Small intestine (tissue), 7 donors: ENCODE measurements at regions not wholly inside any gene's neighbourhood (a gene's known extent, or its start where the extent isn't known, plus 50 kb on each side); places are given as distances from the start of the nearest gene placed in this dataset.

ENCODE experiments used
- DNase-seq, 2 donors: peaks; one replicate each; pipeline versions ENCODE4 v3.0.0 to v3.0.0-alpha.2; 2013
- FAIRE-seq: peaks from 2 replicates; lab custom pipeline; 2012; peaks lifted over from hg19 to GRCh38; lab: Jason Lieb, UNC
- H3K27ac ChIP-seq, 3 donors: one replicate each; pipeline ENCODE4 v1.5.1; 2013; ENCODE audit warnings: low read length in 2 of 3, mild to moderate bottlenecking in 2 of 3, control low read depth in 1 of 3, inconsistent platforms in 1 of 3, low read depth in 1 of 3, moderate library complexity in 1 of 3
- H3K27me3 ChIP-seq, 3 donors: one replicate each; pipeline ENCODE4 v1.6.1; 2013; ENCODE audit warnings: low read length in 3 of 3, inconsistent platforms in 1 of 3; ENCODE audit not compliant: control insufficient read depth in 3 of 3, insufficient read depth in 3 of 3
- H3K36me3 ChIP-seq, 3 donors: one replicate each; pipeline ENCODE4 v1.6.1; 2013; ENCODE audit warnings: low read length in 3 of 3, inconsistent platforms in 1 of 3, low read depth in 1 of 3, mild to moderate bottlenecking in 1 of 3, moderate library complexity in 1 of 3; ENCODE audit not compliant: control insufficient read depth in 3 of 3, insufficient read depth in 2 of 3
- H3K4me1 ChIP-seq, 3 donors: one replicate each; pipeline ENCODE4 v1.6.1; 2013; ENCODE audit warnings: low read length in 2 of 3, inconsistent platforms in 1 of 3, low read depth in 1 of 3, mild to moderate bottlenecking in 1 of 3, moderate library complexity in 1 of 3; ENCODE audit not compliant: control insufficient read depth in 3 of 3, insufficient read depth in 2 of 3
- H3K4me3 ChIP-seq, 3 donors: one replicate each; pipeline ENCODE4 v1.5.1; 2013; ENCODE audit warnings: low read length in 3 of 3, control low read depth in 1 of 3, inconsistent platforms in 1 of 3, low read depth in 1 of 3, mild to moderate bottlenecking in 1 of 3, moderate library complexity in 1 of 3
- H3K9me3 ChIP-seq, 2 donors: one replicate each; pipeline ENCODE4 v1.6.1; 2013; ENCODE audit warnings: low read depth in 1 of 2, low read length in 1 of 2; ENCODE audit not compliant: control insufficient read depth in 2 of 2, insufficient read depth in 1 of 2
- WGBS, 3 donors: extraction: QIAGEN DNeasy Blood & Tissue Kit; methylation state at CpG; one replicate each; pipeline ENCODE4 v1.1.7; 2013; 5-methylcytosine and 5-hydroxymethylcytosine counted together
- donor health status: healthy with polysubstance abuse.
- donor health status: control.
- donor health status: control.
- donor health status: Bipolar disorder and iron deficiency.
- donor health status: healthy.

DNA sequence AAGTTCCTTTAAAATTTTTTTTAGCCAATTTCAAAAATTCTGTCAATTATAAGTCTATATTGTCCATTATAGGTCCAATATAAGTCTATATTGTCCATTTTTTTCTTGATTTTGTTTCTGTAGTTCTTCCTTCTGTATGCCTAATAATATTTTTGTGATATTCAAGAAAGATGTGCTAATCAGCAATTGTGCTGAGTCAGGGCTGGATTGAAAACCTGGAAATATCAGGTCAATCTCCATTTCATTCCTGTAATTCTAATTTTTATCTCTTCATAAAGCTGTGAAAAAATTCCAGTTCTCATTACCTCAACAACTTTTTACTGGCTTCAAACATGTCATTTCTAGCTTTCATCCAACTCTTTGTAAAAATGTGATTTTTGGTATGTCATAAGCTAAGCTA lies 353.7 kb downstream of the SLITRK6 start:
- Histone ChIP-seq H3K4me3 (no peak overlapping the region), H3K36me3 (no peaks in the 10 kb centered on the region), H3K27ac (no peak overlapping the region), H3K9me3 (no peaks in the 10 kb centered on the region), H3K4me1 (no peaks in the 10 kb centered on the region), H3K27me3 (no peaks in the 10 kb centered on the region)
- FAIRE-seq (no peak), DNase-seq (no peak)

DNA sequence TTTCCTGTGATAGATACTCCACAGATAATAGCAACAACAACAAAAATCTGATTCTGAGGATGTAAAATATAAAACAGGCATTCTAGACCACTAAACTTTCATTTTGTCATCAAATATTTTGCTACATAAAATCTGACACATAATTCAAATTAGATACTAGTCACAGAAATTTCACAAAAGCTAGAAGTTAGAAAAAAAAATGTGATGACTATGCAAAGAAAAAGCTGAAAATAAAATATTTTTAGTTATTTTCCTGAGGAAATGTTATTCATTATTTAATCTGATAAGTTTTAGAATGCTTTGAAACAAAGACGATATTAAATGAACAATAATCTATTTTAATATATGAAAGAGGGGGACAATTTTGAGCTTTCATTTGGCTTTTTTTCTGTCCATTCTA lies 357.2 kb downstream of the SLITRK6 start:
- no peak for FAIRE-seq
- no peaks in the 10 kb centered on the region for H3K4me1 ChIP-seq
- H3K9me3 ChIP-seq, result no peaks in the 10 kb centered on the region
- H3K27ac ChIP-seq, result no peak overlapping the region
- WGBS, 3 donors, result 89 to 93% (median 92%) methylated on average over 1 of the region's 1 CpG
- DNase-seq, result no peak
- H3K4me3 ChIP-seq, result no peak overlapping the region
- no peaks in the 10 kb centered on the region for H3K36me3 ChIP-seq
- H3K27me3 ChIP-seq, result no peaks in the 10 kb centered on the region

DNA sequence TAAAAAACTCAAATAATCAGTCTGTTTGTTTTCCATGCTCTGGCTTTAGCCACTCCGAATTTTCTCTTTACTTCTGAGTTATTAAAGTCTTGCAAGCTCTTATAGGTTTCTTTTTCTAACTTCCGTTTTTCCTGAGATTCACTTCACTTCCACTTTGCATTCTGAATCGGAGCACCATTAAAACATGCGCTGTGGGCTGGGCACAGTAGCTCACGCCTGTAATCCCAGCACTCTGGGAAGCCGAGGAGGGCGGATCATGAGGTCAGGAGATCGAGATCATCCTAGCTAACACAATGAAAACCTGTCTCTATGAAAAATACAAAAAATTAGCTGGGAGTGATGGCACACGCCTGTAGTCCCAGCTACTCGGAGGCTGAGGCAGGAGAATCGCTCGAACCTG lies 357.9 kb downstream of the SLITRK6 start:
- 87 to 92% (median 91%) methylated on average over 12 of the region's 12 CpGs for WGBS, 3 donors
- no peaks in the 10 kb centered on the region for H3K4me1 ChIP-seq

DNA sequence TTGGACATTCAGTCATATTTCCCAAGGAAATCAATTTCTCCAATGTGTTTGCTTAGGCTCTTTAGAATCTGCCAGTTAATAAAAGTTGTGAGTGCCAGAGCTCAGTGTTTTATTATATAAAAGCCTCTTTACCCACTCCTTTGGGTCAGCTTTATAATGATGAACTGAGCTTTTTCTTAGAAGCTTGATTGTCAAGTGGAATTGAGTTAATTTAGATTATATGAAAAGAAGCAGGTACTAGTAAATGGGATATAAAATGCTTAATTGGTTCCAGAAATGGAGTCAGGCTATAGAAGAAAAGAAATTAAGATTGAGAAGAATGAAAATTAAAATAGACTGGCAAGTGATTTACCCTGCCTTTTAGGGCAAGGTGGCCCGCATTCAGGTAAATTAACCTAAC lies 363.2 kb downstream of the SLITRK6 start:
- Histone ChIP-seq H3K4me3 (no peak overlapping the region), H3K36me3 (no peaks in the 10 kb centered on the region), H3K9me3 (peaks cover 0 to 8% of the 10 kb centered on the region in 2 donors), H3K4me1 (no peaks in the 10 kb centered on the region), H3K27ac (no peak overlapping the region), H3K27me3 (no peaks in the 10 kb centered on the region)
- FAIRE-seq (no peak), DNase-seq (no peak)
- 87 to 98% (median 97%) methylated on average over 1 of the region's 1 CpG for WGBS, 3 donors

More for the DNA sequence above, 357.9 kb downstream of the SLITRK6 start:
- Histone ChIP-seq H3K27ac (no peak overlapping the region), H3K4me3 (no peak overlapping the region), H3K27me3 (no peaks in the 10 kb centered on the region), H3K9me3 (no peaks in the 10 kb centered on the region), H3K36me3 (no peaks in the 10 kb centered on the region)
- FAIRE-seq, result no peak
- DNase-seq, result no peak

GRCh38 chr13:85434927-85435326 lies 364.3 kb downstream of the SLITRK6 start:
- Histone ChIP-seq H3K4me3 (no peak overlapping the region), H3K9me3 (peaks cover 0 to 13% of the 10 kb centered on the region in 2 donors), H3K27me3 (no peaks in the 10 kb centered on the region), H3K36me3 (no peaks in the 10 kb centered on the region), H3K27ac (no peak overlapping the region), H3K4me1 (no peaks in the 10 kb centered on the region)
- no peak for FAIRE-seq
- DNase-seq, result no peak

DNA sequence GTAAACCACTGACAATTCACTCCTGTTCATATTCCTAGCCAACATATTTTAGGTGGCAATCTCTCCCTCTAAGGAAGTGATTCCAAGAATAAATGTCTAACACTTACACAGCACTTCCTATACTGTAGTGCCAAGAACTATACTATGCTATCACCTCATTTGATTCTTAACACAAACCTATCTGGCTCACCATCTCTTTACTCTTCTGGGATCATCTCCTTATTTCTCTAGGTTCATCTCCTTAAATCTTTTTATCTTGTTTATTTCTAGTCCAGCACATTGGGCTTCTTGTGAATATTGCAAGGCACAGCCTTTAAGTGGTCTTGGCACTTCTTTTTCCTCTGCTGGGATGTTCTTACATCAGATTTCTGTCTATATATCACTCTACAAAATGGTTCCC lies 366.3 kb downstream of the SLITRK6 start:
- no peak for FAIRE-seq

DNA sequence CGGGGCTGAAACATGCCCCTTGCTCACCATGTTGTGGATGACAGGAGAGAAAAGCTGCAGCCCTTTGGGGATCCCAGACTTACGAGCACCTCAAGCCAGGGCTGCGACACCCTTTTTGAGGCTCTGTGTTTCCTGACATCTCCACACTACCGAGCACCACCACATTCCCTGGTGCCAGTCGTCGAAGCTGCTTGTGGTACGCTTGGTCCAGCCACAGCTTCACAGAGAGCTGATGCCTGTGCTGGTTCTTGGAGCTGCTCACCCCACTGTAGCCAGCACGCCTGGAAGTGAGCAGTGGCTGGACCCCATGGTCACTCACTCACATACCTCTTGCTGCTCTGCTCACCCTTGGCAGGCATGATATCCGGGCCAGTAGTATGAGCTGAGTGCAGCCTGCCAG lies 367.5 kb downstream of the SLITRK6 start:
- Histone ChIP-seq H3K9me3 (peaks cover 0 to 13% of the 10 kb centered on the region in 2 donors), H3K27ac (no peak overlapping the region), H3K36me3 (no peaks in the 10 kb centered on the region), H3K4me1 (no peaks in the 10 kb centered on the region), H3K27me3 (no peaks in the 10 kb centered on the region), H3K4me3 (no peak overlapping the region)
- DNase-seq (no peak), FAIRE-seq (no peak)
- WGBS, 3 donors, result 86 to 94% (median 94%) methylated on average over 9 of the region's 9 CpGs

More for the DNA sequence above, 366.3 kb downstream of the SLITRK6 start:
- Histone ChIP-seq H3K9me3 (peaks cover 0 to 13% of the 10 kb centered on the region in 2 donors), H3K27me3 (no peaks in the 10 kb centered on the region), H3K4me3 (no peak overlapping the region), H3K27ac (no peak overlapping the region), H3K4me1 (no peaks in the 10 kb centered on the region), H3K36me3 (no peaks in the 10 kb centered on the region)
- DNase-seq, result no peak

DNA sequence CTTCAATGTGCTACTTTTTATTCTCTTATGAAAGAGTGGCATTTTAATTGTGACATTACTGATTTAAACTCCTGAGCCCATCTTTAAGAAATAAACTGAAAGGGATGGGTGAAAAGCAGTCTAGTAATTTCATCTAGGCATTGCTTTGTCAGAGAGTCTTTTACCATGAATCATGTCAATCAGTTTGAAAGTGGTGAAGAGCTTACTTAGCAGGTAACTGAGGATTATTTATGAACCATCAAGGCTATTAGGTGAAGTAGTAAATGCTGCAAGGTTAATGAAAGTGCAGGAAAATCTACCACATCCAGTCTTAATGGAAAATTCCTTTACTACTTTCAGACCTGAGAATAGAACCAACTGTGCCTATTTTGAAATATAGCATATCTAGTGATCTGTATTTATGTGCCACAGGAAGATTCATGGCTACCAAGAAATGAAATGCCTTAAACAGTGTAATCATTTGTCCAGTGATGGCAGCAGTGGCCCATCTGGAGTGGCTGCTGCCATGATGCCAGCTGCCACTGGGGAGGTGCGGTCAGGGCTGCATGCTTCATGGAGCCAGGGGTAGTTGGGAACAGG lies 368.9 kb downstream of the SLITRK6 start:
- Histone ChIP-seq H3K4me1 (no peaks in the 10 kb centered on the region), H3K9me3 (peaks cover 0 to 13% of the 10 kb centered on the region in 2 donors), H3K27me3 (no peaks in the 10 kb centered on the region), H3K4me3 (no peak overlapping the region), H3K36me3 (no peaks in the 10 kb centered on the region), H3K27ac (no peak overlapping the region)
- DNase-seq (no peak), FAIRE-seq (no peak)
- WGBS, 3 donors, result 89 to 93% (median 92%) methylated on average over 1 of the region's 1 CpG

DNA sequence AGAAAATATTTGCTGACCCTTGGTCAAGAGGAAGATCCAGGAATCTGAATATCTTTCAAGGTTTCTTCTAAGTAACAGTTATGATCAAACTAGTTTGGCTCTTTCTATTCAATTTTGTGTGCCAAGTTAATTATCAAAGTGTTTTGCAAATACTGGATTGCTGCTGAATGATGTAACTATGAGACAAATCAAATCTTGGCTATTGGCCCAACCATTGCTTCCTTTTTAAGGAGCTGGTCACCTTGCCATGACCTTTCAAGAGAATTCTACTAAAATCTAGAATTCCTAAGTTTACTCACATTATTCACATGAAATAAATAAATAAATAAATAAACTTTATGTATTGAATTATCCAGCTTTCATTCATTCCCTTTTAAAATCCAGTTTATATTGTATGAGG lies 371.8 kb downstream of the SLITRK6 start:
- DNase-seq (no peak), FAIRE-seq (no peak)
- Histone ChIP-seq H3K4me3 (no peak overlapping the region), H3K9me3 (peaks cover 0 to 13% of the 10 kb centered on the region in 2 donors), H3K27ac (no peak overlapping the region), H3K36me3 (no peaks in the 10 kb centered on the region), H3K4me1 (no peaks in the 10 kb centered on the region), H3K27me3 (no peaks in the 10 kb centered on the region)
